ENCODE measurements at regions not wholly inside any gene's neighbourhood (a gene's known extent, or its start where the extent isn't known, plus 50 kb on each side); places are given as distances from the start of the nearest gene placed in this dataset.

- no peak for DNase-seq
These were observed 59.3 kb downstream of the DDIT4L start for GRCh38 chr4:100130964-100131363.

GRCh38 chr4:100130491-100130890 is 59.8 kb downstream of the DDIT4L start:
- no peak for DNase-seq

GRCh38 chr4:100129774-100130173 is 60.5 kb downstream of the DDIT4L start:
- DNase-seq: no peak

DNA sequence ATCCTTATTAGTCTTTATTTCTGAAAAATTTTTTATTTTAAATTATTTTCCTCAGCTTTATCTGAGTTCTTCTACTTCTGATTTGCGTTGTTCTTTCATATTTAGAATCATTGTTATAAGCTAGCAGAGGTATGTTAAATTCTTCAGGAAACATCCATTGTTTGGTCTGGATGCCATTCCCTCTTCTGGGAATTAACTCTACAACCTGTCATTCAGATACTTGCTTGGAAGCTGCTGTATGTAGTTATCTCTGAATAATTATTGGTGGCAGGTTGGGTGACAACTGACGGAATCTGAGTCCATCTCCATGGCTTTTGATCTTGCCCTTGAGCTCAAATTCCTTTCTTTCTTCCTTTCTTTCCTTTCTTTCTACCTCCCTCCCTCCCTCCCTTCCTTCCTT is 61.9 kb downstream of the DDIT4L start:
- DNase-seq: no peak

- DNase-seq: no peak
These were observed 65.6 kb downstream of the DDIT4L start for GRCh38 chr4:100124715-100125114.

GRCh38 chr4:100118181-100118580 is 72.1 kb downstream of the DDIT4L start:
- DNase-seq: no peak

DNA sequence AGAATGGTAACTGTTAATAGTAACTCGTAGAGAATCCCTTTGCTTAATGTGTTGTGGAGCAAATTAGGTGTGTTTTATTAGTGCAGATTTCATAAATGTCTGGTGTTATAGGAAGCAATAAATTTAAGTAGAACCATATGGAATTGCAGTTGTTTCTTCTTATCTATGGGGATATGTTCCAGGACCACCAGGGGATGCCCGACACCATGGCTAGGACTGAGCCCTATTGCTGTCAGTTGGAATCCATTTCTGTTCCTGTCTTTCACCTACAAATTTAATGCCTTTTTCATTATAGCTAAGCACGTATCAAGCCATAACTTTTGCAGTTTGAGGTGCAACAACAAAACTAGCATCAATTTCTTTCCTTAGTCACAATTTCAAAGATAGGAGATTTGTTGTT is 72.5 kb downstream of the DDIT4L start:
- no peak for DNase-seq

- DNase-seq: no peak
These were observed 75.4 kb downstream of the DDIT4L start for GRCh38 chr4:100114909-100115308.

DNA sequence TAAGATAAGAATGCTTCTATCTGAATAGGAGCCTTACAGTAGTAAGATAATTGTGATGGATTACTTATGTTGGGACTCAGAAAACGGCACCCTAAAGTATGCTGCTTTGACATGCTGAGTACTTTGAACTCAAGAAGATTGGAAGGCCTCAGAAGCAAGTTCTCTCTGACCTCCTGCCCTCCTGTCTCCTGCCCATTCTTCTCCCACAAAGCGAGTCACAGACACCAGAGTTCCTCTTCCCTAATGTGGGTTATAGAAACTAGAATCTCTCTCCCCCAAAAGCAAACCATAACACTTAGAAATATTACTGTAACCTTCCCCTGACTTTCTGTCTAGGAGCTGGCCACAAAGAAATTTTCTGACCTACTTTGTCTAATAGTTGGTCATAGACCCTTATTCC is 76.5 kb downstream of the DDIT4L start:
- no peak for DNase-seq

GRCh38 chr4:100113096-100113495 is 77.2 kb downstream of the DDIT4L start:
- no peak for DNase-seq

DNA sequence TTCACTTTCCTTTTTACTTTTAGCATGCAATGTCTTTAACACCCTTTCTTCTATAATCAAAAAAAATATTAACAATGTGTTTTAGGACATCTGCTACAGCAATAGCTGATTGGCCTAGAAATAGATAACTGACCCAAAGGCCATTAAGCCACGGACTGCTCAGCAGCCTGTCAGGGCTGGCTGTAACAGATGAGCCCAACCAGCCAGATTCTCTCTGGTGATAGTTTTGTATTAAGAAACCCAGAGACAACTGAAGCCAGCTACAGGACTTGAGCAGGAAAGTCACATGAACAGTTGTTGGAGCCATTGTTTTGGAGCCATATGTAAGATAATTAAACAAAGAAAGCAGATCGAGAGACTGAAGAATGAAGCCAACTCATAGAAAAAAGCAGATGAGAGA is 80.3 kb downstream of the DDIT4L start:
- DNase-seq: no peak

DNA sequence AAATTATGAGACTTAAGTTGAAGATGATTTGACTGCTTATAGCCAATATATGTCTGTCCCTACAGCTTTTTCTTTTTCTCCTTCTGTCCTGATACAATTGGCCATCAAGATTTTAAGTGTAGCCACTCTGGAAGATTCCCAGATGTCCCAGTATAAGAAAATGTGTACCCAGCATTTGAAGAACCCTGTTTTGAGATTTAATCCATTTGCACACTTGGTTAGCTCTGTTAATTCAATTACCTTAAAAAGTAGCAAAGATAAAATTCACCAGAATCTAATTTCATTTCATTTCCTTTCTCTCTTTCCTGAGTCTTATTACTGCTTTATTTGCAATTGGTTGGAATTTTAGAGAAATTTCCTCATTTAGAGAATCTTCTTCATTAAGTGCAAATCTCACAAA is 81.4 kb downstream of the DDIT4L start:
- DNase-seq: no peak

- DNase-seq: no peak
These were observed 83.3 kb downstream of the DDIT4L start for GRCh38 chr4:100106982-100107381.

DNA sequence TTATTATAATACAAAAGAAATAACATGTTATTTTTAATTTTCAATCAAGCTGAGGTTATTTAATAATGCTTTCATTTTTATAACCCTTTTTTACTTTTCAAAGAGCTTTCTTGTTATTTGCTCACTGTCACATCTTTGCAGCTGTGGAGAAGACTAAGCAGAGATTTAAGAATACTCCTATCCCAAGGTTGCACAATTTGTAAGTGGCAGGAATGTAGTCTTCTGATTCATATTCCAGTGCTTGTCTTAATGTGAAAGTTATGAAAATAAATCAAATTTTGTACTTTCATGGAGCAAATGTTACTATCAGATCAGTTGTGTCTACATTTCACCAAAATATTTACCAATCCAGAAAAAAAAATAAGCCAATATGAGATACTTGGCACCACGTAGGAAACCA is 86.6 kb downstream of the DDIT4L start:
- DNase-seq: no peak

- DNase-seq: no peak
These were observed 89.3 kb downstream of the DDIT4L start for GRCh38 chr4:100100985-100101384.

GRCh38 chr4:100099746-100100145 is 90.5 kb downstream of the DDIT4L start:
- DNase-seq: no peak

GRCh38 chr4:100098681-100099080 is 91.6 kb downstream of the DDIT4L start:
- DNase-seq: no peak

- no peak for DNase-seq
These were observed 92.2 kb downstream of the DDIT4L start for GRCh38 chr4:100098011-100098545.

DNA sequence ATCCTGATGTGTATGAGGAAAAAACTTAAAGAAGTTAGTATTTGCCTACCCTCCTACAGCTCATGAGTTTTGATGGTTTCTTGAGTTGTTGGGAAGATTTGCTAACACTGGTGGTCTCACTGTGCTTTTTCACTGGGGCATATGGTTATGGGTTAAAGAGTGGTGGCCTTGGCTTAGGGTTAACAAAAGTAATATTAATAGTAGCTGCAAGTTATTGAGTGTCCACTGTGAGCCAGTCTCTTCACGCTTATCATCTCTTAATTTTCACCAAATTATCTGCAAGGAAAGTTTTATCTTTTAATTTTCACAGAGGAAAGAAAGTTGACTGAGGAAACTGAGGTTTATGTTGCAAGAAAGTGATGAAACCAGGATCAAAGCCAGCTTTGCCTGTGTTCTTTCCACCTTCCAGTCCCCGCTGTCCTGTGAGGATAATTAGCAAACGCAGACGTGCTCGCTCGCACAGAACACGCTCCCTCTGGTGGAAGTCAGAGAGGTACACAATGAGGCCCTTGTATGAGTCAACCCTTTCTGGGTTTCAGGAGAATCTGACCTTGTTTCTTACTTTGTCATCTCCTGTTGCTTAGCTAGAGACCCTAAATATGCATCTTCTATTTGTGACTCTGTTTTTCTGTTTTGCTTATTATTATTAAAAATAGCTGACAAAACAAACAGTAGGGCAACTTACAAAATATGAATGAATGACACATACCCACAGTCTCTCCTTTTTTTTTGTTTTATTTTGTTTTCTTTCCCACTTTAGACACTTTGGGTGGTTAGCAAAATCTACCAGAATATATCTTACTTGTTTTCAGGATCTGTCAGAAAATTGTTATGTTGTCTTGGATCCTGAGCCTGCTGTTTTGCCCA is 94.3 kb downstream of the DDIT4L start:
- peak; percentile 5 for DNase-seq

GRCh38 chr4:100093091-100093866 is 97.0 kb downstream of the DDIT4L start:
- DNase-seq: peak; percentile 47

DNA sequence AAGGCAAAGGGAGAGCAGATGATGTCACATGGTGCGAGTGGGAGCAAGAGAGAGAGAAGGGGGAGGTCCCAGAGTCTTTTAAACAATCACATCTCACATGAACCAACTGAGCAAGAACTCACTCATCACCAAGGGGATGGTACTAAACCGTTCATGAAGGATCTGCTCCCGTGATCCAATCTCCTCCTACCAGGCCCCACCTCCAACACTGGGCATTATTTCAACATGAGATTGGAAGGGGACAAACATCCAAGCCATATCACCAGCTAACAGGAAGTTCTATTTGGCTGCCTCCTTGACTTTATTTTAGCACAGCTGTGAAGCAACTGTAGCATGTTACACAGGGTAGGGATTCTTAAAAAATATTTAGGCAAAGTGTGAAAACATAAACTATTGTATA is 102.5 kb downstream of the DDIT4L start:
- no peak for DNase-seq

DNA sequence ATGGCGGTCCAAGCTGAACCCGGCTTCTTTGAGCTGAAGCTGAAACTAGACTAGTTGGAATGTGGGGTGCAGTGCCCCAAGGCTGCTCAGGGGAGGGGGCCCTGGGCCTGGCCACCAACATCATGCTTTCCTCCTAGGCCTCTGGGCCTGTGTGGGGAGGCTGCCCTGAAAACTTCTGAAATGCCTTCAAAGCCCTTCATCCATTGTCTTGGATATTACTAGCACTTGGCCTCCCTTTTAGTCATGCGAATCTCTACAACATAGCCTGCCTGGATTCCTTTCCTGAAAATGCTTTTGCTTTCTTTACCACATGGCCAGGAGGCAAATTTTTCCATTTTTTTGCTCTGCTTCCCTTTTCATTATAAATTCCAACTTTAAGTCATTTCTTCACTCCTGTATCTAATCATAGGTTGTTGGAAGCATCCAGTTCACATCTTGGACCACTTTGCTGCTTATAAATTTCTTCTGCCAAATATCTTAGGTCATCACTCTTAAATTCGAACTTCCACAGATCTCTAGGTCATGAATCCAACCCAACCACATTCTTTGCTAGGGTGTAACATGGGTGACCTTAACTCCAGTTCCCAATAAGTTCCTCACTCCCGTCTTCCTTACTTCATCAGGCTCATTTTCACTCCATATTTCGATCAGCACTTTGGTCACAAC is 103.4 kb downstream of the DDIT4L start:
- no peak for DNase-seq

- no peak for DNase-seq
These were observed 105.4 kb downstream of the DDIT4L start for GRCh38 chr4:100084892-100085291.

All from NCI-H2081 treated with DMSO at 0.1 percent for 48 hours (cell line).